Breast epithelium (tissue), 3 donors: ENCODE measurements at regions not wholly inside any gene's neighbourhood (a gene's known extent, or its start where the extent isn't known, plus 50 kb on each side); places are given as distances from the start of the nearest gene placed in this dataset.

Experiments used
- POLR2A ChIP-seq: fragments of 450-650 bp; IDR thresholded peaks from one replicate; pipeline ENCODE4 v1.6.1; 2016; ENCODE audit warnings: antibody characterized with exemption, mild to moderate bottlenecking, moderate library complexity
- TF ChIP-seq, protein P1 (sequence below), 3 donors: fragments of 450-650 bp; IDR thresholded peaks; one replicate each; pipeline ENCODE4 v1.5.1; 2016 to 2017; ENCODE audit warnings: antibody characterized with exemption in 3 of 3, mild to moderate bottlenecking in 3 of 3, moderate library complexity in 3 of 3

DNA sequence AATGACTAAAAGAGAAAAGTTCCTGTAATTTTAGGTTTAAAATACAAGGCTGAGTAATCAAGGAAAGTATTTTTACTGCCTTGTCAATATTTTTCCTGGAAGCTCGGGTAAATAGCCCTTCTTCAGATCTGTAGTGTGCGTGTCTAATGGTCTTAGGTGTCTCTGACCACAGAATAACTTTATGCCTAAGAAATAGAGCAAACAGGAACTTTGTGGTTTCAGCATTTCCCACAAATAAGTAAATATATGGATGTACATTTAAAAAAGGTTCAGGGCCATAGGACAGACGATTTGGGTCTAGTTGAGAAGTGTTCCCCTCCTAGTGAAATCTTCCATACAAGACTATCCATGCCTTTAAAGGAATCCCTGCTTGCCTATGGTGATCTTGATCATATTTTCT, 107.0 kb downstream of the ZC3H11B start:
- TF ChIP-seq, protein P1, sequence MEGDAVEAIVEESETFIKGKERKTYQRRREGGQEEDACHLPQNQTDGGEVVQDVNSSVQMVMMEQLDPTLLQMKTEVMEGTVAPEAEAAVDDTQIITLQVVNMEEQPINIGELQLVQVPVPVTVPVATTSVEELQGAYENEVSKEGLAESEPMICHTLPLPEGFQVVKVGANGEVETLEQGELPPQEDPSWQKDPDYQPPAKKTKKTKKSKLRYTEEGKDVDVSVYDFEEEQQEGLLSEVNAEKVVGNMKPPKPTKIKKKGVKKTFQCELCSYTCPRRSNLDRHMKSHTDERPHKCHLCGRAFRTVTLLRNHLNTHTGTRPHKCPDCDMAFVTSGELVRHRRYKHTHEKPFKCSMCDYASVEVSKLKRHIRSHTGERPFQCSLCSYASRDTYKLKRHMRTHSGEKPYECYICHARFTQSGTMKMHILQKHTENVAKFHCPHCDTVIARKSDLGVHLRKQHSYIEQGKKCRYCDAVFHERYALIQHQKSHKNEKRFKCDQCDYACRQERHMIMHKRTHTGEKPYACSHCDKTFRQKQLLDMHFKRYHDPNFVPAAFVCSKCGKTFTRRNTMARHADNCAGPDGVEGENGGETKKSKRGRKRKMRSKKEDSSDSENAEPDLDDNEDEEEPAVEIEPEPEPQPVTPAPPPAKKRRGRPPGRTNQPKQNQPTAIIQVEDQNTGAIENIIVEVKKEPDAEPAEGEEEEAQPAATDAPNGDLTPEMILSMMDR (IDR thresholded peaks at IDR 0.05): no peak
- no peak for TF ChIP-seq POLR2A
